Lower lobe of right lung (tissue), 2 donors: ENCODE measurements at regions not wholly inside any gene's neighbourhood (a gene's known extent, or its start where the extent isn't known, plus 50 kb on each side); places are given as distances from the start of the nearest gene placed in this dataset.
"Not testable (repeated sequence)": the region's sequence is repeated elsewhere in the genome, so short reads cannot be mapped to it uniquely, and the experiment has no call there.

Source experiments
- ATAC-seq, 2 donors: fragments of 200-7000 bp; cut with Tn5 transposase; one replicate each; pipeline ENCODE4 v1.9.1; 2020 to 2022; ENCODE audit warnings: mild to moderate bottlenecking in 2 of 2, moderate library complexity in 2 of 2
- DNase-seq: peaks from one replicate; pipeline ENCODE4 v3.0.0-alpha.2; 2020
- H3K27ac ChIP-seq: fragments of 200-600 bp; one replicate; pipeline ENCODE4 v1.8.0; 2022
- H3K27me3 ChIP-seq: fragments of 200-600 bp; one replicate; pipeline ENCODE4 v1.8.0; 2022; ENCODE audit warnings: low read depth
- H3K36me3 ChIP-seq: fragments of 200-600 bp; one replicate; pipeline ENCODE4 v1.8.0; 2022; ENCODE audit warnings: mild to moderate bottlenecking
- H3K4me1 ChIP-seq: fragments of 200-600 bp; one replicate; pipeline ENCODE4 v1.8.0; 2022
- H3K4me3 ChIP-seq: fragments of 200-600 bp; one replicate; pipeline ENCODE4 v1.8.0; 2022; ENCODE audit warnings: mild to moderate bottlenecking
- H3K9me3 ChIP-seq: fragments of 200-600 bp; one replicate; pipeline ENCODE4 v1.8.0; 2022
- CTCF ChIP-seq: fragments of 200-600 bp; IDR thresholded peaks from one replicate; pipeline ENCODE4 v1.8.0; 2022; ENCODE audit warnings: antibody characterized with exemption, mild to moderate bottlenecking
- intact Hi-C: fragments of 100-400 bp; cut with DNase I; formaldehyde crosslinking; loops from one replicate; pipeline ENCODE4 v1.11.0; 2022
- donor health status: DM: no; HTN: yes; CAD: no; lungs with severe emphysema.

DNA sequence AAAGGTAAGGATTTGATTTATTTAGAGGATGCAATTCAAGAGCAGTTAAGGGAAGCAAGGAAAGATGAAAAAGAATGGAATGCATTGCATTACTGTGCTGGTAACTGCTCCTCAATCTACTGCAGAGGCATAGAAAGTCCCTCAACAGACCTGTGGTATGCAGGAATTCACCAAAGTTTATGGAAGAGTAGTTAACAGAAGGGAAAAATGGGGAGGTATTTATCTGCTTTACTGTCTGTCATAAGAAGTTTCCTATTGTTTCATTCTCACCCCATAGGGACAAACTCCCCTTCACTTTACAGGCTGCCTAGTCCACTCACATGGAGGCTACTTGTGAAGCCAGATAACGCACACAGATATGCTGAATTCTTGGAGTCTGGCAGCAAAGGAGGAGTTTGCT, 354.9 kb upstream of the SPRY2 start:
- no peak overlapping the region for H3K4me3 ChIP-seq
- H3K27me3 ChIP-seq = no peaks in the 10 kb centered on the region
- H3K36me3 ChIP-seq = no peaks in the 10 kb centered on the region
- no peak for DNase-seq
- peaks cover 19% of the 10 kb centered on the region for H3K9me3 ChIP-seq
- intact Hi-C loops = no loop called here
- TF ChIP-seq CTCF = no peak
- ATAC-seq = no peak
- H3K27ac ChIP-seq = no peak overlapping the region
- no peaks in the 10 kb centered on the region for H3K4me1 ChIP-seq

GRCh38 chr13:80691814-80692213, 350.9 kb upstream of the SPRY2 start:
- intact Hi-C loops, H3K4me1 ChIP-seq, ATAC-seq, H3K4me3 ChIP-seq, H3K27me3 ChIP-seq, H3K36me3 ChIP-seq, DNase-seq, H3K27ac ChIP-seq: not testable (repeated sequence)
- H3K9me3 ChIP-seq = peaks cover 29% of the 10 kb centered on the region

GRCh38 chr13:80690208-80690607, 349.3 kb upstream of the SPRY2 start:
- intact Hi-C loops = no loop called here
- Histone ChIP-seq H3K36me3 (no peaks in the 10 kb centered on the region), H3K4me1 (no peaks in the 10 kb centered on the region), H3K27ac (no peak overlapping the region), H3K9me3 (peaks cover 29% of the 10 kb centered on the region), H3K4me3 (no peak overlapping the region), H3K27me3 (no peaks in the 10 kb centered on the region)
- ATAC-seq (no peak), DNase-seq (no peak)
- no peak for TF ChIP-seq CTCF

- intact Hi-C loops = no loop called here
- no peak for TF ChIP-seq CTCF
- no peaks in the 10 kb centered on the region for H3K27me3 ChIP-seq
- H3K9me3 ChIP-seq = peaks cover 26% of the 10 kb centered on the region
- H3K36me3 ChIP-seq = no peaks in the 10 kb centered on the region
- no peak for DNase-seq
- no peak for ATAC-seq
- no peaks in the 10 kb centered on the region for H3K4me1 ChIP-seq
- H3K27ac ChIP-seq = no peak overlapping the region
- no peak overlapping the region for H3K4me3 ChIP-seq
These were observed 347.7 kb upstream of the SPRY2 start for GRCh38 chr13:80688593-80688992.

- no peak for TF ChIP-seq CTCF
- no peaks in the 10 kb centered on the region for H3K36me3 ChIP-seq
- ATAC-seq (no peak), DNase-seq (no peak)
- no peak overlapping the region for H3K27ac ChIP-seq
- H3K4me1 ChIP-seq = no peaks in the 10 kb centered on the region
- H3K9me3 ChIP-seq = peaks cover 11% of the 10 kb centered on the region
- H3K4me3 ChIP-seq = no peak overlapping the region
- H3K27me3 ChIP-seq = no peaks in the 10 kb centered on the region
- intact Hi-C loops = no loop called here
These were observed 345.0 kb upstream of the SPRY2 start for GRCh38 chr13:80685942-80686341.

DNA sequence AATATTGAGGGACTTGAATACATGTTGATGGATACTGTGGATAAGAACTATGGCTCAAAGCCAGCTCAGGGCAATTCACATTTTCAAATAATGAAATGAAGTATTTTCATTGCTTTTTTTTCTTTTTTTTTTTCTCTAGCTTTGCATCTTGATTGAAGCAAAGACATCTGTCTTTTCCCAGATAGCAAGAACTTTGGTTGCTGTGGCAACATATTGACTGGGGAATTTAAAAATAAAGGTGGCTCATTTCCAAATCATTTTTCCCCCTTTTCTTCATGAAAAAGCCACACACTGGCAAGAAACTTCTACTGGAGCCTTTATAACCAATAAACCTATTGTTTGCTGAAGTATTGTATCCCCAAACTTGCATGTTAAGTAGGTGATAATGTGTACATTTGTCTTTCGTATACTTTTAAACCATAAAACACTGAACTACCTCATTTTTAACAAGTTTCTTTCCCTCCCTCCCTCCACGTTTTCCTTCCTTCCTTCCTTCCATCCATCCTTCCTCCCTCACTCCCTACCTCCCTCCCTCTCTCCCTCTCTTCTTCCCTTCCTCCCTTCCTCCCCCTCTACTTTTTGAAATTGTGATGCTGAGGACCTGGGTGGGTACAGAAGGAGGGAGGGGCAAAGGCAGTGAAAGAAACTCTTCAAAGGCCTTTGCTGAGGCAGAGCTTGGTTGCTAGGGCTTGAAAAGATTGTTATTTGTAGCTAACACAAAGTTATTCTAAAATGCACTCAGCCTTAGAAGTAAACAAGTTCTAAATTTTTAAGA, 343.5 kb upstream of the SPRY2 start:
- intact Hi-C loops = no loop called here
- DNase-seq (no peak), ATAC-seq (no peak)
- Histone ChIP-seq H3K36me3 (no peaks in the 10 kb centered on the region), H3K27me3 (no peaks in the 10 kb centered on the region), H3K9me3 (peaks cover 4% of the 10 kb centered on the region), H3K4me1 (no peaks in the 10 kb centered on the region), H3K4me3 (no peak overlapping the region), H3K27ac (no peak overlapping the region)
- no peak for TF ChIP-seq CTCF
